Breast epithelium (tissue), 3 donors: ENCODE measurements at regions not wholly inside any gene's neighbourhood (a gene's known extent, or its start where the extent isn't known, plus 50 kb on each side); places are given as distances from the start of the nearest gene placed in this dataset.

Experiments
- POLR2A ChIP-seq: fragments of 450-650 bp; IDR thresholded peaks from one replicate; pipeline ENCODE4 v1.6.1; 2016; ENCODE audit warnings: antibody characterized with exemption, mild to moderate bottlenecking, moderate library complexity
- TF ChIP-seq, protein P1 (sequence below), 3 donors: fragments of 450-650 bp; IDR thresholded peaks; one replicate each; pipeline ENCODE4 v1.5.1; 2016 to 2017; ENCODE audit warnings: antibody characterized with exemption in 3 of 3, mild to moderate bottlenecking in 3 of 3, moderate library complexity in 3 of 3

DNA sequence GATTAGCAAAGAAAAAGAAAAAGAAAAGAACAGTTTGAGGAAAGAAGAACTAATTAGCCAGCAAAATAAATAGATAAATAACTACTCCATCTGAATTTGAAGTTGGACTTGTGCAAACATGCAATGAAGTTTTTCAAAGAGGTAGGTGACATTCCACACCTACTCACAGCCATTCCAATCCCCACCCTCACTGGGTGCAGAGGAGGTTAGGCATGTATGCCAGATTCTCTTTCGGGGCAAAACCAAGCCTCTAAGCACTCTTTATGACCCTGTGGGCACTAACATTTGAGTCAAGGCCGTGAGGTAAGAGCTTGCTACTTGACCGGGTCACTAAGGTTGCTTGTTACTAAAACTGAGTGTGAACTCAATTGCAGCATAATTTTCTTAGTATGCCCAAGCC, 108.4 kb upstream of the SEMA3A start:
- TF ChIP-seq, protein P1, sequence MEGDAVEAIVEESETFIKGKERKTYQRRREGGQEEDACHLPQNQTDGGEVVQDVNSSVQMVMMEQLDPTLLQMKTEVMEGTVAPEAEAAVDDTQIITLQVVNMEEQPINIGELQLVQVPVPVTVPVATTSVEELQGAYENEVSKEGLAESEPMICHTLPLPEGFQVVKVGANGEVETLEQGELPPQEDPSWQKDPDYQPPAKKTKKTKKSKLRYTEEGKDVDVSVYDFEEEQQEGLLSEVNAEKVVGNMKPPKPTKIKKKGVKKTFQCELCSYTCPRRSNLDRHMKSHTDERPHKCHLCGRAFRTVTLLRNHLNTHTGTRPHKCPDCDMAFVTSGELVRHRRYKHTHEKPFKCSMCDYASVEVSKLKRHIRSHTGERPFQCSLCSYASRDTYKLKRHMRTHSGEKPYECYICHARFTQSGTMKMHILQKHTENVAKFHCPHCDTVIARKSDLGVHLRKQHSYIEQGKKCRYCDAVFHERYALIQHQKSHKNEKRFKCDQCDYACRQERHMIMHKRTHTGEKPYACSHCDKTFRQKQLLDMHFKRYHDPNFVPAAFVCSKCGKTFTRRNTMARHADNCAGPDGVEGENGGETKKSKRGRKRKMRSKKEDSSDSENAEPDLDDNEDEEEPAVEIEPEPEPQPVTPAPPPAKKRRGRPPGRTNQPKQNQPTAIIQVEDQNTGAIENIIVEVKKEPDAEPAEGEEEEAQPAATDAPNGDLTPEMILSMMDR (IDR thresholded peaks at IDR 0.05) = no peak
- no peak for TF ChIP-seq POLR2A
